NCI-H69 (cell line): ENCODE measurements at regions not wholly inside any gene's neighbourhood (a gene's known extent, or its start where the extent isn't known, plus 50 kb on each side); places are given as distances from the start of the nearest gene placed in this dataset.
"Not testable (repeated sequence)": the region's sequence is repeated elsewhere in the genome, so short reads cannot be mapped to it uniquely, and the experiment has no call there.

Experiments
- DNase-seq: peaks from one replicate; lab custom pipeline; 2025; lab: John Stamatoyannopoulos, UW

DNA sequence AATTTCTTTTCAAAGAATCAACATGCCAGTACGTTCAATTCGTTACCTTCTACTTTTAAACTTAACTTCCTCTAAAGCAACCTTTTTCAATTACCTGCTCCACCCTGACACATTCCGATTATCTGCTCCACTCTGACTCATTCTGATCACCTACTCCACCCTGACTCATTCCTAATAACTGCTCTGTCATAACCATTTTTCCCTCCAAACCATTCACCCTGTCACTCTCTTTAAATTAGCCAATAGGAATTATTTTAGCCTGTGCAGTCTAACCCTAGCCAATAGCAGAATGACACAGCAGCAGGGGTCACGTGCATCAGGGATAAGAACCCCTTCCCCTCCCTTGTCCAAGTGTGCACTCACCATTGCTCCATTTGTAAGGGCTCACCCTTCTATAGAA is 557.4 kb upstream of the EYS start:
- no peak for DNase-seq

DNA sequence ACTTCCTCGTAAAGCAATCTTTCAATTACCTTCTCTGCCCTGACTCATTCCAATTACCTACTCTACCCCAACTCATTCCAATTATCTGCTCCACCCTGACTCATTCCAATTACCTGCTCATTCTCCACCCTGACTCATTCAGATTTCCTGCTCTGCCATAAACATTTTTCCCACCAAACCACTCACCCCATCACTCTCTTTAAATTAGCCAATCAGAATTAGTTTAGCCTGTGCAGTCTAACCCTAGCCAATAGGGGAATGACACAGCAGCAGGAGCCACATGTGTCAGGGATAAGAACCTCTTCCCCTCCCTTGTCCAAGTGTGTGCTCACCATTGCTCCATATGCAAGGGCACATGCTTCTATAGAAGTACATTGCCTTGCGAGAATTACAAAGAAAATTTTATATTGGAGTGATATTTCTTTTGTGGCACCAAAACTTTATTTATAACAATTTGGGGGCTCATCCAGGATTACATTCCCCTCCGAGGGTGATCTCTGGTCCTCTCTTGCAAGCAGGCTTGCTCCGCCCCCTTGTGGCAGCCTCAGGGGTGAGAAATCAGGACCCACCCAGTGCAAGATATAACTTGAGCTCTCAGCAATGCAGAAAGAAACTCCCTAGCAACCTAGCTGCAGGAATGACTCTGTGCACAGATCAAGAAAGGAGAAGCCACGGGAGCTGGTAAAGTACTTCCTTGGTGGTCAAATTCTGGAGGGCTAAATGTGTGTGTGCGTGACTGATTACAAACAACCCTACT is 551.9 kb upstream of the EYS start:
- DNase-seq: not testable (repeated sequence)

DNA sequence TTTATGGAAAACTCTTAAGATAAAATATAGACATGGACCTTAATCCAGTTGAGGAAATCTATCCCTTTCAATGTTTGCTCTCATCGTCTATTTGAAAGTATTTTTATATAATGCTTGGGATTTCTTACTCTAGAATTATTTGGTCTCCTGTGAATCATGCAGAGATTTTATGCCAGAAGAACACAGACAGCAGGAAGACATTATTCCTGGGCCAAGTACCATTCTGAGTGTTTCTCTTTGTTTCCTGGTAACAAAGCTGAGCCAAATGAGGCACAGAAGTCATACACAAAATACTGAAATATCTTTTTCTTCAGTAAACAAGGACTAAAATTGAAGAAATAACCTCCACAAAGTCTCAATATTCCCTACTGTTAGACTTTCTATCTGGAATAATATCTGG is 538.2 kb upstream of the EYS start:
- DNase-seq: no peak

DNA sequence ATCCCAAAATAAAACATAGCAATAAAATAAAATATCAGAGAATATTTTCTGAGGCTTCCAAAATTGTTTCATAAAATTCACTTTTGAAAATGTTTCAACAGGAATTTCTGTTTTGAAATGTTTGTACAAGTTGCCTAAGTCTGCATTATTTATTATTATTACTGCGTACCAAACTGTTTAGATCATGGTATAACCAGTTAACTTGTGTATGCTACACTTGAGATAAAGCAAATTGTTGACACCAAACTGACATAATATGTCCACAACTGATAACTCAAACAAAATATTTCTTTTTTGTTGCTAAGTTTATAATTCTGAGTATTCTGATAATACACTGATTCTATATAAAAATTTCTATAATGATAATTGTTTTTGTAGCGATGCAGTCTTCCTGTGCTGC is 531.8 kb upstream of the EYS start:
- DNase-seq: no peak

DNA sequence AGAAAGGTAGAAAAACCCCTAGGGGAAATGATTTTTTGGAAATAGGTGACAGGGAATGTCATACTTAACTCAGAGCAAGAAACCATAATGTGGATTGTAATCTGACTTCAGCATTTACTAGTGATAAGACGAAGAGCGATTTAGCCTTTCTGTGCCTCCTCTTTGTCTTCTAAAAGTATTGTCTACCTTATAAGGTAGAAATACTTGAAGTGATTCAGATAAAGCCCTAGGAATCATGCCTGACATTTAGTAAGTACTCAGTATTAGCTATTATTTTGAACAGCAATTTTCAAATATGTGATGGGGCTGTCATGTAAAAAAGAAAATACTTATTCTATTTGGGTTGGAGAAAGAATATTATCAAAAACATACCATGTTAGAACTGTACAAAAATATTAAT is 525.9 kb upstream of the EYS start:
- no peak for DNase-seq

DNA sequence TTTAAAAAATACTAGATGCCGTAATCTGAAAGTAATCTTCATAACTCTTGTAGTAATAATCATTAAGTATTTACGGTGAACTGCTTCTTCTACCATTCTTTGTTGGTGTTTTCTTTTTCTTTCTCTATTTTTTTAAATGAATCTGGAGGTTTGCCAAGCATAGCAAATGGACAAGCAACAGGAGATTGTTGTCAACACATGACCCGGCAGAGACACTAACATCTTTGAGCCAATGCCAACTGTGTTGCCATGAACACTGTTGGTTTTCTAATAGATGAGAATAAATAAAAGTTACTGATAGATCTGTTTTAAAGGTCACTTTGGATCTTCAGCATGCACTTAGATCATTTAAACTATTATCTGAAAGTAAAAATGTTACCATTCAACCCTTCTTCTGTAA is 523.6 kb upstream of the EYS start:
- DNase-seq: peak; percentile 88

DNA sequence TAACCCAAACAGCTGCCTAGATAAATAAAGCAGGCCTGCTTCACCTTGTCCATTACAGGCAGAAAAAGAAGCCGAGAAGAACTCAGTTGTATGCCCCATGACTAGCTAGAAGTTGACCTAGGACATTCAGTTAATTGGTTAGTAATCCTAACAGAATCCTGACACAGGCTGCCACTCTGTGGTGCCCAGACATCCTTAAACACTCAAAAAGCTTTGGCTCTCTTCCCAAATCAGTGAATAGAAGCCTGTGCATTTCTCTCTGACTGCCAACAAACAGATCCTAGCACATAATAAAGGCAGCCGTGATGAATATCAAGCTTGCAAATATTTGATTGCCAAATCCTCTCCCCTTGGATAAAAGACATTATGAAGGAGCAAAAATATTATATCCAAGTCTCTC is 519.1 kb upstream of the EYS start:
- peak; percentile 98 for DNase-seq

DNA sequence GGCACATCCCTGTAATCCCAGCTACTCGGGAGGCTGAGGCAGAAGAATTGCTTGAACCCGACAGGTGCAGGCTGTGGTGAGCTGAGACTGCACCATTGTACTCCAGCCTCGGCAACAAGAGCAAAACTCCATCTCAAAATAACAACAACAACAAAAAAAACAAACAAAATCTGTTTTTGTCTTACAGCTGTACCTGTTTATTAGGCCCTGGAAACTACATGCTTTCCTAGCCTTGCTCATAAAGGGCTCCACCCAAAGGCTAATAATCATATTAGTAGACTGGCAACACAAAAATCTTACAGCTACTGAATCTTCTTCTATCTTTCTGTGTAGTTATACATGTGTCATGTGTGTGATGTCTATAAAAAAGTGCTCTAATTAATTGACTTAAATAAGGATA is 503.9 kb upstream of the EYS start:
- peak; percentile 45 for DNase-seq

DNA sequence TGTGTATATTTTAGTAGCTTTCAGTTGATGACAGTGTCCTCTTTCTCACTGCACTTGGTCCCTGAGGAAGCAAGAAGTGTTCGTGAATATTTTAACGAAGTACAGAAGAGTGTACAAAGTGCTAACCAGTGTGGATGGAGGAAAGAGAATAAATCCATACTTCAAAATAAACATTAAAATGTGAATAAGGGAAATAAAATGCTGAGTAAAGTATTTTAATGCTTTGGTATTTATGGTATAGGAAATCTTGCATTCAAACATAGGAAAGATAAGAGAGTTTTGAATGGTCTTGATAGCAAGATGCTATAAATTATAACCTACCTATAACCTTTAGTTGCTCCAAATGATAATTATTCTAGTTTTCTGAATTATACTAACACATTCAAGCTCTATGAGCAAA is 493.4 kb upstream of the EYS start:
- DNase-seq: no peak

DNA sequence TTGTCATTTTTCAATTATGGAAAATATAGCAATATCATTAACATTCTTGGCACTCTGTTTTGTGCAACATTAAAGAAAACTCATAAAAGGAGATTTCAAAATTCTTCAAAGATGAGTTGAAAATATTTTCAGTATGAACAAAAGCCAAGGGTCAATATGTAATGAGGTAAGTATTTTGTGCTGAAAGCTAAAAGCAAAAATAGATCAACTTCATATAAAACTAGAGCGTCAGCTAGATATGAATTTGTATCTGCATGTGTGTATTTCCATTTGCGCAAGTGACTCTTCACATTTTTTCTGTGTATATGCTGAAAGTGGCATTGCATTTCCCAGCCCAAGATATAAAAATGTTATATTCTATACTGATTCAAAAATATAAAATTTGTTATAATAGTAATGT is 492.1 kb upstream of the EYS start:
- DNase-seq: no peak

DNA sequence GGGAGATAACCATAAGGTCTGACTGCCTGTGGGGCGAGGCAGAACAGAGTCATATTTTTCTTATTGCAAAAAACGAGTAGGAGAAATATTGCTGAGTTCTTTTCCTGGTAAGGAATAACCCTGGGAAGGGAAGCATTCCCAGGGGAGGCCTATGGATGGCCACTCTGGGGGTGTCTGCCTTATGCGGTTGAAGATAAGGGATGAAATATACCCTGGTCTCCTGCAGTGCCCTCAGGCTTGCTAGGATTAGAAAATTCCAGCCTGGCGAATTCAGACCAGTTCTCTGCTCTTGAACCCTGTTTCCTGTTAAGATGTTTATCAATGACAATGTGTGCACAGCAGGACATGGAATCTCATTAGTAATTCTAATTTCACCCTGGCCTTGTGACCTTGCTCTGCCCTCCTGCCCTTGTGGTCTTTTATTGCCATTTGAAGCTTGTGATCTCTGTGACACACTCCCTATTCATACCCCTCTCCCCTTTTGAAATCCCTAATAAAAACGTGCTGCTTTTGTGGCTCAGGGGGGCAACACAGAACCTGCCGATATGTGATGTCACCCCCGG is 491.1 kb upstream of the EYS start:
- no peak for DNase-seq

DNA sequence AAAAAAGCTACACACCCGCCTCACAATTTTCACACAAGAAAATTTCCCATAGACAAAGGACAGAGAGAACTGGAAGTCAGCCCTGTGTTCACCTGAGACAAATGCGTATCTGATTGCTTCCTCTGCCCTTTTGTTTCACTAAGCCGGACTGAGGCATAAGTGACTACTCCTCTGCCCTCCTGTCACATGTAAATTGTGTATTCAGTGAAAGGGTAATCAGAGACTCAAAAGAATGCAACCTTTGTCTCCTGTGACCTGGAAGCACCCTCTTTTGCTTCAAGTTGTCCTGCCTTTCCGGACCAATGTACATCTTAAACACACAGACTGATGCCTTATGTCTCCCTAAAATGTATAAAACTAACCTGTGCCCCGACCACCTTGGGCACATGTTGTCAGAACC is 483.8 kb upstream of the EYS start:
- DNase-seq: peak; percentile 61

DNA sequence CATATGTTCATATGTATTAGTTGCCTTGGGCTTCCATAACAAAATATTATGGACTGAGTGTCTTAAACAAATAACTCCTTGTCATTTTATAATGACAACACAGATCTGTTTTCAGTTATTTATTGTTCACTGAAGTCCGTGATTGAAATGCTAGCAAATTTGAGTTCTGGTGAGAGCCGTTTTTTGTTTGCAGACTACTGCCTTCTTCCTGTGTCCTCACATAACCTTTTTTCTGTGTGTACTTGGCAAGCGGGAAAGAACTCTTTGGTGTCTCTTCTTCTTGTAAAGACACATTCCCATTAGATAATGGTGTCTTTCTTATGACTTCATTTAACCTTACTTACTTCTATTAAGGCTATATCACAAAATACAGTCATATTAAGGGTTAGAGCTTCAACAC is 482.9 kb upstream of the EYS start:
- DNase-seq: no peak

DNA sequence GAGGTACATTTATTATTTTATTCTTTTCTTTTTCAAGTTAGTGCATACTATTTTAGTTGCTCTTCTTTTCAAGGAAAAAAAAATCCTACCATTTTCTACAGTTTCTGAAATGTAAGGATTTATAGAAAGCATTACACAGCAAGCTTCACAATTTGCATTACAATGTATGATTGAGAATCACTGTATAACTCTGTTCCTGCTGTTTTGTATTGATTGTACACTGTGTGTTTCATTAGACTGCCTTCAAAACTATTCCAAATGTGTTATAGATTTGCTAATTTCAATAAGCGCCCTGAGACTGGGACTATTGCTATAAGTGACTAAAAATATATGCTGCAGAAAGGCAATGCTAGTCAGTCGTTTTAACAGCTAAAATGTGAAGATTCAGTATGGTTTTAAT is 479.7 kb upstream of the EYS start:
- DNase-seq: no peak

DNA sequence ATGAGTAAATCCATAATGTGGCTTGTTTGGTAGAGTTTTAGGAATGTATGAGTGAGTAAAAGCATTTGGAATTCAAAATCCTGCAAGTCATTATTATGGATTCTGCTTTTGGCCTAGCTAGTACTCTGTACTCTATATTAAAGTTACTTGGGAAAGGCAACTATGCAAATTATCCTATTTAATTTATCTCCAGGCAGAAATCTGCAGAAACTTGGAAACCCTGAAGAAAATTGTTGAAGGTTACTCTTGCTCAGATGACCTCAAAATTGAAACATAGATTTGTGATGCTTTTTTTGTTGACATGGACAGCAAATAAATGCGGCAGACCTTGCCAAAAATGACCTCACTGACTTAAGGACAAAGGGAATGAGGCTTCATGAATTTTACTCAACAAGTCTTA is 477.1 kb upstream of the EYS start:
- no peak for DNase-seq

DNA sequence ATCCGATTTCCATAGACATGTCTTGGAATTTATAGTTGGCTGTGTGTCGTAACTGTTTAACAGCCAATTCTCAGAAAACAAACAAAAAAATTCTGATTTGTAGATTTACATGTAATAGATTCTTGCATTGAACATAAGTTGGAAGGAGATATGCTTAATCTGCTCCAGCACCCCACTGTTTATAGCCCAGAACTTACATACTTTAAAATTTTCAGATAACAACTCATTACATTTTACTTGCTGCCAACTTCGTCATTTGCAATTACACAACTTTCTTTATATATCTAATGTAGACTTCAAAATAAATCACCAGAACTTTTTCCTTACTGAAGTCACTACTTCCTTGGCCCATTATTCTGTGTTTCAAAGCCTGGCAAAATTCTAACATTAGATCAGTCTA is 472.3 kb upstream of the EYS start:
- no peak for DNase-seq

DNA sequence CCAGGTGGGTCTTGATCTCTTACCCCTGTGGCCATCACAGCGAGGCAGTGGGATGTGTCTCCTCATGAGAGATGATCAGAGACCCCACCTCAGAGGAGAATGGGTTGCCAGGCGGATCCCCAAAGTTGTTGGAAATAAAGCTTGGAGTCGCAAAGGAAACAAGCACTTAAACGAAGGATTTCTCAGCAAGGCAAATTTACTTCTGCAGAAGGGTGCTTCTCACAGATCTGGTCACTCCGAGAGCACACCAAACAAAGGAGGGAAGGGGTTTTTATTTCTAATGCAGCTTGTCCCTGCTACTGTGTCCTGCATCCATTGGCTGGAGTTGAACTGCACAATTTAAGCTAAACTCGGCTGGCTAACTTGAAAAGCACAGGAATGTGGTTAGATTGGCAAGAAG is 466.6 kb upstream of the EYS start:
- DNase-seq: no peak

DNA sequence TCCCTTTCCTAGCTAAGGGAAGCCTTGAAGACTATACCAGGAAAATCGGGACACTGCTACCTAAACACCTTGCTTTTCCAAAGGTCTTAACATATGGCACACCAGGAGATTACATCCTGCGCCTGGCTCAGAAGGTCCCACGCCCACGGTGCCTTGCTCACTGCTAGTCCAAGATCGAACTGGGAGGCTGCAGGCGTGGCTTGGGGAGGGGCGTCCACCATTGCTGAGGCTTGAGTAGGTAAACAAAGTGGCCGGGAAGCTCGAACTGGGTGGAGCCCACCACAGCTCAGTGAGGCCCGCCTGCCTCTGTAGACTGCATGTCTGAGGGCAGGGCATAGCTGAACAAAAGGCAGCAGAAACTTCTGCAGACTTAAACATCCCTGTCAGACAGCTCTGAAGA is 459.7 kb upstream of the EYS start:
- not testable (repeated sequence) for DNase-seq

DNA sequence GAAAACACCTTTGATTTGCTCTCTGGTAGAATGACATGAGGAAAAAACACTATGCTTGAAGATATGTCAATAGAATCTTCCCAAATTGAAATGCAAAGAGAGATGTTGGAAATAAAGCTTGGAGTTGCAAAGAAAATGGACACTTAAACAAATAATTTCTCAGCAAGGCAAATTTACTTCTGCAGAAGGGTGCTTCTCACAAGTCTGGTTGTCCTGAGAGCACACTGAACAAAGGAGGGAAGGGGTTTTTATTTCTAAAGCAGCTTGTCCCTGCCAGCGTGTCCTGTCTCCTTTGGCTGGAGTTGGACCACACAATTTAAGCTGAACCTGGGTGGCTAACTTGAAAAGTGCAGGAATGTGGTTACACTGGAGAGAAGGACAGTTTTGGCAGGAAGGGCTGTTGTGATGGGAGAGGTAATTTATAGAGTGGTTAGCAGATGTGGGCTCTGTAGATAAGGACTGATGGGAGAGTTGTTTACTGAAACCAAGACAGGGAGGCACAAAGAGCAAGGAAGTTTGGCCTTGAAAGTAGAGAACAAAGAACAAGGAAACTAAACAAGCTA is 454.6 kb upstream of the EYS start:
- peak; percentile 27 for DNase-seq

DNA sequence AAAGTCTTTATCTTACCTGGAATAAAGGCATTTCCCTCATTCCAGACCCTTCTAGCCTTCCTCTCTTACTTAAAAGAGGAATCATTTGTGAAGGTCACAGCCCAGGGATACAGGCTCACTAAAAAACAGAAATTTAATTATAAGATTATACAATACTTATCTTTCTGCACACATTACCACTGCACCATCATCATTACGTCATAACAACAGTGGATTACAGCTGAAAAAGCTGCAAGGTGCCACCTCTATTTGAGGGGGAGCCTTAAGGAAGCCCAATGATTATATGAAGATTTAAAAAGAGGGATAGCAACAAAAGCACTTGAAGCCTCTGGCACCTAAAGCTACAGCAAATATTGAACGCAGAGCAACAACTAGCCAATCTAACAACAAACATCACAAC is 452.9 kb upstream of the EYS start:
- DNase-seq: no peak

DNA sequence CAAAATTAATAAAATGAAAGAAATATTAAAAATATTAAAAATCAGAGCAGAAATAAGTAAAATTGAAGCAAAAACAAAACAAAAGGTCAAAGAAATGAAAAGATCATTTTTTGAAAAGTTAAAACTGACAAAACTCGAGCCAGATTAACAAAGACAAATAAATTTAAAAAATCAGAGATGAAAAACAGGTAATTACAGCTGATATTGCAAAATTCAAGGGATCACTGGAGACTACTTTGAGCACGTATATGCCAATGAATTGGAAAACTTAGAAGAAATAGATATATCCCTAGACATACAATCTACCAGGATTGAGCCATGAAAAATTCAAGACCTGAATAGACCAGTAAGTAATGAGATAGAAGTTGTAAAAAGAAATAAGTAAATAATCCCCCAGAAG is 446.2 kb upstream of the EYS start:
- no peak for DNase-seq

DNA sequence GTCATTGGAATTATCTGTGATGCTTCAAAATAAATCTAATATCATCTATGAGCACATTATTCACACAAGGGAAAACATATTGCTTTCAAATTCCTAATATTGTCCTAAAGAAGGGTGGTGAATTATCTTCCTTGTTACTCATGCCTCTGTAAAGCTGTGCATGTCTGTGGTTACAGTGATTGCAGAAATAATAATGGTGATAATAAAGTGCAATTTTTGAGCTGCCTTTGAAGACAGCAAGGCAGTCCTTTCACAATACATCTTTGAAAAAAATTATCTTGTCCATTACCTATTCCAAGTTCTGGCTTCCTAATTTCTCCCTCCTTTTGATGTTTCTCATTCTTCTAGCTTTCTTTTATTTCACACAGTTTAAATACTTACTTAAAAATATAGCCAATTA is 442.1 kb upstream of the EYS start:
- no peak for DNase-seq

DNA sequence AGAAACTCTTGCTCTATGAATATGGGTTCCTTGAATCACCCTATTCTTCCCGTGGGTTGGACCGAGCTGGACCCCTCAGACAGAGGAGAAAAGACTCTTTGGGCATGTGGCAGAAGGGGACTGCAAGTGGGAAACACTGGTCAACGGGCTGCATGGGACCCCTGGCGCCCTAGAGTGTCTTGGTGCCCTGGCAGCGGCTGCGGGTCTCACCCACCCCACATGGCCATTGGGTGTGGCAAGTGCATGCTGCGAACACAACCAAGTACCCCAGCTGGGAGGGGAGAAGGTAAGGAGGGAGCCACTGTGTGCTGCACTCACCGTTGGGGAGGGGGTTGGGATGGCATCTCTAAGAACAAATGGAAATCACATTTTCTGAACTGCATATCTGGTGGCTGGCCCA is 438.8 kb upstream of the EYS start:
- no peak for DNase-seq

DNA sequence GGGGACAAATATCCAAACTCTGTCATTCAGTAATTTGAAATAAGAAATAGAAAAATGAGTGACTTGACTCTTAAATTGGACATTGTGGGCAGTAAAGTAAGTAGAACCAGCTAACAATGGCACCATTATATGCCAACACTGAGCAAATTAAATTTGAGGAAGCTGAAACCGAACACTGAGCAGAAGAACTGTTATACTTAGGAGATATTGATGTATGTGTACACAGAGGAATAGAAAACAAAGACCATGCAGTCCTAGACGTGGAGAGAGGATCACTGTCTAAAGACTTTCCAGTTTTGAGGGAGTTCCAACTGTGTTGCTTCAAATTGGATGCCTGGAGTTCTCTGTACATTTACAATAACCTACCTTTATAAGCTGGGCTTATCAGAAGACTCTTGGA is 427.0 kb upstream of the EYS start:
- DNase-seq: no peak
